ENCODE measurements at regions not wholly inside any gene's neighbourhood (a gene's known extent, or its start where the extent isn't known, plus 50 kb on each side); places are given as distances from the start of the nearest gene placed in this dataset.
A peak's percentile ranks its signal among the peaks of the same experiment; 100 is the strongest.

DNA sequence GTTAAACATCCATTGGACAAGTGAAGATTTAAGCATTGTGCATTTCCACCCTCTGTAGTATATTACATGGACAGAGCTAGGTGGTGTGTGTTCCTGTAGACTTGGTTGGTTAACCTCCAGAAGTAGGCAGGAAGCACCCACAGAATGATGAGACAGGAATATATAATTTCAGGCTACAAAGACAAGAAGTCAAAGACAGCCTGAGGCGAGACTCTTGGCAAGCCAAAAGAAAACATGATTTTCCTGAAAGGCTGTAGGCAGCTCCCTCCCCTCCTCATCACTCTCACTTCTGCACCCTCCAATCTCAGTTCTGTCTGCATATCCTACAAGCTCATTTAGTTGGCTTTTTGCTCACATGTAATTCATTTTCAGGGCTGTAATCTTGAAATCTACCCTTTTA, 110.0 kb upstream of the SLC35B3 start:
- Mint-ChIP-seq H3K9me3 (peaks cover 38% of the 10 kb centered on the region), H3K4me1 (ENCODE audit: low read depth) (no peaks in the 10 kb centered on the region), H3K27ac (no peak overlapping the region), H3K4me3 (no peak overlapping the region), H3K36me3 (ENCODE audit: low read depth) (no peaks in the 10 kb centered on the region; the same call in 1 of the 2 replicates), H3K27me3 (ENCODE audit: insufficient read depth) (no peaks in the 10 kb centered on the region)
- no peak for DNase-seq
- TF ChIP-seq CTCF (IDR thresholded peaks at IDR 0.05): no peak

DNA sequence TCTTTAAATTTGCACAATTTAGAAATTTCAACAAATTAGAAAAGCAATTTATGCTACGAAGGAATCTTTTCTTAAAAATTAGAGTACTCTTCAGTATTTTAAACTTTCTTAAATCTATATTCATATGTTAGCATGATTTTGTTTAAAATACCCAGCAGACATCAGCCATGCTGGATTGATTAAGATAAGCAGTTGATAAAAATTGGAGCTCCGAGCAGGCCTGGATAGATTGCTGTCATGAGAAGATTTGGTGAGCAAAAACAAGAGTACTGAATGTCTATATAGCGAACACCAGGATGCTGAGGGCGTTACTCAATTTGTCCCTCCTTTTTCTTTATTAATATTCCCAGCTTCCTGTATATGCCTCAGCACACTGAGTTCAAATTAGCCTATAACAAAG, 108.4 kb upstream of the SLC35B3 start:
- Mint-ChIP-seq H3K27ac (no peak overlapping the region), H3K4me3 (no peak overlapping the region), H3K27me3 (ENCODE audit: insufficient read depth) (no peaks in the 10 kb centered on the region), H3K9me3 (peaks cover 36% of the 10 kb centered on the region), H3K36me3 (ENCODE audit: low read depth) (no peaks in the 10 kb centered on the region; the same call in 1 of the 2 replicates), H3K4me1 (ENCODE audit: low read depth) (no peaks in the 10 kb centered on the region)
- TF ChIP-seq CTCF (IDR thresholded peaks at IDR 0.05): no peak
- no peak for DNase-seq

DNA sequence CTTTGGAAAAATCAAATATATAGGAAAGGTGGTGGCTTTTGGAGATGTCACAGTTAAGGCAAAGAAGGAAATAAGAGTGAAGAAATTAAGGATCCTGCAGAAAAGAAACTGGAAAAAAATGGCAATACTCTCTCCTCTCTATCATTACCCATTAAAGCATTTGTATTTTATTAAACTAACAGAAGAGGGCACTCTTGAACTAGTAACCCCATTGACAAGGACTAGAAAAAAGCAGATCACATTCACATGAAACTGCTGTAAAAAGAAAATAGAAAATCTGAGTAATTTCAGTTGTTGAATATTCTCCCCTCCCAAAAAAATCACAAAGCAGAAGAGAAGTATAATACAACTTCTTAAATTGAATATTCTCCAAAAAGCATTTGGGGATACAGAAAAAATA, 104.1 kb upstream of the SLC35B3 start:
- Mint-ChIP-seq H3K27me3 (ENCODE audit: insufficient read depth) (peaks cover 2% of the 10 kb centered on the region; the same call in 1 of the 2 replicates), H3K27ac (no peak overlapping the region), H3K9me3 (peaks cover 55% of the 10 kb centered on the region), H3K36me3 (ENCODE audit: low read depth) (no peaks in the 10 kb centered on the region), H3K4me1 (ENCODE audit: low read depth) (no peaks in the 10 kb centered on the region), H3K4me3 (no peak overlapping the region)
- peak; percentile 50 for TF ChIP-seq CTCF (IDR thresholded peaks at IDR 0.05)
- DNase-seq: peak; percentile 21

- H3K36me3 Mint-ChIP-seq (ENCODE audit: low read depth): no peaks in the 10 kb centered on the region
- DNase-seq: no peak
- peaks cover 47% of the 10 kb centered on the region for H3K9me3 Mint-ChIP-seq
- H3K27me3 Mint-ChIP-seq (ENCODE audit: insufficient read depth): peaks cover 2% of the 10 kb centered on the region; the same call in 1 of the 2 replicates
- no peak for TF ChIP-seq CTCF (IDR thresholded peaks at IDR 0.05)
- no peak overlapping the region for H3K4me3 Mint-ChIP-seq
- no peaks in the 10 kb centered on the region for H3K4me1 Mint-ChIP-seq (ENCODE audit: low read depth)
- no peak overlapping the region for H3K27ac Mint-ChIP-seq
Measured at GRCh38 chr6:8536122-8536521, 100.8 kb upstream of the SLC35B3 start.

- Mint-ChIP-seq H3K4me3 (no peak overlapping the region), H3K4me1 (ENCODE audit: low read depth) (no peaks in the 10 kb centered on the region), H3K36me3 (ENCODE audit: low read depth) (no peaks in the 10 kb centered on the region), H3K27ac (no peak overlapping the region), H3K9me3 (peaks cover 47% of the 10 kb centered on the region), H3K27me3 (ENCODE audit: insufficient read depth) (peaks cover 2% of the 10 kb centered on the region; the same call in 1 of the 2 replicates)
- DNase-seq: no peak
- no peak for TF ChIP-seq CTCF (IDR thresholded peaks at IDR 0.05)
Measured at GRCh38 chr6:8535519-8535918, 100.2 kb upstream of the SLC35B3 start.

All from HFFc6 (cell line).